HG03457 (cell line): ENCODE measurements at regions not wholly inside any gene's neighbourhood (a gene's known extent, or its start where the extent isn't known, plus 50 kb on each side); places are given as distances from the start of the nearest gene placed in this dataset.
"Not testable (repeated sequence)": the region's sequence is repeated elsewhere in the genome, so short reads cannot be mapped to it uniquely, and the experiment has no call there.

Experiments used
- ATAC-seq: cut with Tn5 transposase; IDR thresholded peaks from one replicate; pipeline ENCODE4 v1.9.1; 2021; ENCODE audit warnings: moderate number of reproducible peaks; ENCODE audit not compliant: unreplicated experiment

GRCh38 chr6:112639391-112639831 is 292.3 kb downstream of the RFPL4B start:
- no peak for ATAC-seq

DNA sequence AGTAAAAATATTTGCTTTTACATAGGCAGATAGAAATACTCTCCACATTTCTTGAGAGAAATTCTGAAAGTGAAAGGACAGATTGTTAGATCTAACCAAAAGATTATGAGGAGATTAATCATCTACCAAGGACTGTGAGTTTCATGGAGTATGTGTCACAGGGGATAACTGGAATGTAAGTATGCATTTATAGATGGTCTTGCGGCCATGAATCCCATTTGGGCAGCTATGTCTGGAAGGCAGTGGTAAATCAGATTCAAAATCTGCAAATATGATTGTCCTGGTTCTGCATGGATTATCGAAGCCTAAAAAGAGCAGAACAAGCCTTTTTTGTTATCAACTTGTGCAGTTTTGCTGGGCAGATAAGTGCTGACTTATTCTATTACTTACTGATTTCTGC is 293.8 kb downstream of the RFPL4B start:
- ATAC-seq, result no peak

GRCh38 chr6:112649853-112650252 is 302.7 kb downstream of the RFPL4B start:
- ATAC-seq, result no peak

GRCh38 chr6:112651239-112651638 is 304.1 kb downstream of the RFPL4B start:
- no peak for ATAC-seq

- ATAC-seq, result no peak
Observed at GRCh38 chr6:112659912-112660311, 312.8 kb downstream of the RFPL4B start.

DNA sequence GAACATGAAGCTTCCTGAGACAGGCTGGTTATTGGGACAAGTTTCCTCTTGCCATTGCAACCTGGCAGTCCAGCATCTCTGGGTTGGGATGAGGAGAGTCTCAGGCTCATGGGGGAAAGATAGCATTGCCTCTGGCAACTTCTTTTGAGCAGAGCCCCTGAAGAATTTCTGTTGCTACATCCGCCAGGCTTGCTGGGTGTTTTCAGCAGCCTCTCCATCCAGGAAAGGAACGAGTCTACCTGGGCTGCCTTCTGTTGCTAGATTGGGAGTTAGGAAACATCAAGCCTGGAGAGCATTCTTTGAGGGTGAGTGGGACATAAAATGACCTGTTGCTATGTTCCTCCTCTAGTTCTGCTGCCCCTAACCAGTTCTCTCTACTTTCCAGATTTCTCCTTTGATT is 313.5 kb downstream of the RFPL4B start:
- no peak for ATAC-seq

DNA sequence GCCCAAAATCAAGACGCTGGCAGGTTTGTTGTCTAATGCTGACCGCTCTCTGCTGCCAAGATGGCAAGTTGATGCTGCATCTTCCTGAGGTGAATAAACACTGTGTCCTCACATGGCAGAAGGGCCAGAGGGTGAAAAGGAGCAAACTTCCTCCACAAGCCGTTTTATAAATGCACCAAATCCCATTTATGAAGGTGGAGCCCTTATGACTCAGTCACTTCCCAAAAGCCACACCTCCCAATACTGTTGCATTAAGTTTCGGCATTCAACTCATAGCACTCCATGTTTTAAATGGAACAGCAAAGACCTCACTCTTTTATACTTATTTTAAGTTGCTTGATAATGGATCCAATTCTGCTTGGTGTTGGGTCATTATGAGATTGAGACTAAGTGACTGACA is 316.6 kb downstream of the RFPL4B start:
- no peak for ATAC-seq

DNA sequence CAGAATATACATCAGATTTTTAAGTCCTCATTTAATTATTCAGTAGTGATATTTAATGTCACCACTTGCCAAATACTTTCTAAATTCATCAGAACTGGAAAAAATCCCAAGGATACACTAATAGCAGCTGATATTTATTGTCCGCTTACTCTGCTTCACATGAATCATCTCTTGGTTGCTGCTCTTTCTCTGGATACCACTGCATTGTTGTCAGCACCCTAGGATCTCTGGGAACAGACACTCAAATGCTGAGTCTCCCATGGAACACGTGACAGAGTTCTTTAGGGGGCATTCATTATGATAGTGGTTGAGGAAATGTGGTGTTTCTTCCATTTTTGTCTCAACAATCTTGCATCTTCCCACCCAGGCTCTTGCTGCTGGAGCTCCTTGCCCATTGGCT is 318.0 kb downstream of the RFPL4B start:
- ATAC-seq, result no peak

GRCh38 chr6:112665815-112666214 is 318.7 kb downstream of the RFPL4B start:
- no peak for ATAC-seq

GRCh38 chr6:112667427-112667826 is 320.3 kb downstream of the RFPL4B start:
- no peak for ATAC-seq

DNA sequence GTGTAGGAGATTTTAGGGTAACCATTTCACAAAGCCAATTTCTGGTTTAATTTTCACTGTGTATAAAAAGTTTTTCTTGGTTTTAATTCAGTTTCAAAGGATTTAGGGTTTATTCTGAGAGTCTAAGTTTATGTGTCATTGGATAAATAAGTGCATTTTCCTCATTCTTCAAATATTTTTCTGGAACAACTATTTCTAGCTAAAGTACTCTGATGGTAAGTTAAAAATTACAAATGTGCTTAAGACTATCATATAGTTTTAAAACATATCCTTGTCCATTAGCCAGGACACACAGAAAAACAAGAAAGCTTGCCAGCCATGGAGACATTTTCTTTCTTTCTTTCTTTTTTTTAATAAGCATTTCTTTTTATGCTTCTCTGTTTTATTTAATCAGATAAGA is 333.0 kb downstream of the RFPL4B start:
- ATAC-seq, result no peak

DNA sequence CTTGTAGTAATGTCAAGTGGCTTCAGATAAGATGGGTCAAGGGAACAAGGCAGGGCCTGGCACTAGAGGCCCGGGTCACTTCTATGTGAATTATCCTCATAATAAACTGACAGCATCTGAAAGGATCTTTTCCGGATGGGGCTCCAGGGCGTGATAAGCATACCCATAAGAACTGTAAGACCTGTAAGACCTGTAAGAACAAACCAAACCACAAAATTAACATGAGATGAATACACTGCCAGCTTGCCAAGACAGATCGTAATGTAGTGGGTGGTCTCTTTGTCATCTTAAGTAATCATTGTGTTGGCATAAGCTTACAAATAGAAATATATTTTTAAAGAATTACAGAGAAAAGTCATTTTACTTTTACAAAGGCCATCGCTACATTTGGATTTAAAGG is 334.9 kb downstream of the RFPL4B start:
- no peak for ATAC-seq

DNA sequence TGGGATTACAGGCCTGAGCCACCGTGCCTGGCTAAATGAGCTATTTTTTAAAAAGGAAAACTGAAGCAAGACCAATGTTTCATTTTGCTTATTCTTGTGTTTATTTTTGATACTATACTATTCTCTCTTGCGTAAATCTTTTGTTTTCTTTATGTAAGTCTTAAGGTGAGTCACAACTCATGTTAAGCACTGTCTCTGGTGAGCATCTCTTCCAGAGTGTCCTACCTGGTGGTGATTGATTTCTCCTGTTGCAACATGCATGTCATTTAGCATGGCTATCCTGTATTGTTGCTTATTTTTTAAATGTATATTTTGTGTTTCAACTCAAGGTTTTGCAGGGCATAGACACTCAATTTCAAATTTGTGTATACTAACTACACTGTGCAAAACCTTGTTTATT is 336.0 kb downstream of the RFPL4B start:
- no peak for ATAC-seq

- no peak for ATAC-seq
Observed at GRCh38 chr6:112683926-112684325, 336.8 kb downstream of the RFPL4B start.

DNA sequence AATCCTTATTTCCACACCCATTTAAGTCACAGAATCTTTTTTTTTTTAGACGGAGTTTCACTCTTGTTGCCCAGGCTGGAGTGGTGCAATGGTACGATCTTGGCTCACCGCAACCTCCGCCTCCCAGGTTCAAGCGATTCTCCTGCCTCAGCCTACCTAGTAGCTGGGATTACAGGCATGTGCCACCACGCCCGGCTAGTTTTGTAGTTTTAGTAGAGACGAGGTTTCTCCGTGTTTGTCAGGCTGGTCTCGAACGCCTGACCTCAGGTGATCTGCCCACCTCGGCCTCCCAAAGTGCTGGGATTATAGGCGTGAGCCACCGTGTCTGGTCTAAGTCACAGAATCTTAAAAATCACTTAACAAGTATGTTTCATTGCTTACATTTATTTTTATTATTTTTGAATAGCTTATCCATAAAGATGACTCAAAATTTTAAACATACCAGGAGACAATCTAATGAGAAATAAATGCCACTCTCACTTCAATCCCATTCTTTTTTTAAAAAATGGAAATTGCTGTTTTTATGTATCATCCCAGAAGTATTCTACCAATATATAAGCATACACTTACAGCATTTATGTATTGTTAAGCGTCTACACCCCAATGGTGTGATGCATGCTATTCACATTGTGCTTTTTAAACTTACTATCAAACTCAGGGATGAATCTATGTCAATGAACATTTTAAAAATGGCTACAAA is 338.5 kb downstream of the RFPL4B start:
- ATAC-seq, result not testable (repeated sequence)

DNA sequence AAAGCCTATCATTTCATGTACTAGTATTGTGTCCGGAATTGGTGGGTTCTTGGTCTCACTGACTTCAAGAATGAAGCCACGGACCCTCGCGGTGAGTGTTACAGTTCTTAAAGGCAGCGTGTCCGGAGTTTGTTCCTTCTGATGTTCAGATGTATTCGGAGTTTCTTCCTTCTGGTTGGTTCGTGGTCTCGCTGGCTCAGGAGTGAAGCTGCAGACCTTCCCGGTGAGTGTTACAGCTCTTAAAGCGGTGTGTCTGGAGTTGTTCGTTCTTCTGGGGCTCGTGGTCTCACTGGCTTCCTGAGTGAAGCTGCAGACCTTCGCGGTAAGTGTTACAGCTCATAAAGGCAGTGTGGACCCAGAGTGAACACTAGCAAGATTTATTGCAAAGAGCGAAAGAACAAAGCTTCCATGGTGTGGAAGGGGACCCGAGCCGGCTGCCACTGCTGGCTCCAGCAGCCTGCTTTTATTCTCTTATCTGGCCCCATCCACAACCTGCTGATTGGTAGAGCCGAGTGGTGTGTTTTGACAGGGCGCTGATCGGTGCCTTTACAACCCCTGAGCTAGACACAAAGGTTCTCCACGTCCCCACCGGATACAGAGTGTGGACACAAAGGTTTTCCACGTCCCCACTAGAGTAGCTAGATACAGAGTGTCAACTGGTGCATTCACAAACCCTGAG is 341.5 kb downstream of the RFPL4B start:
- not testable (repeated sequence) for ATAC-seq

DNA sequence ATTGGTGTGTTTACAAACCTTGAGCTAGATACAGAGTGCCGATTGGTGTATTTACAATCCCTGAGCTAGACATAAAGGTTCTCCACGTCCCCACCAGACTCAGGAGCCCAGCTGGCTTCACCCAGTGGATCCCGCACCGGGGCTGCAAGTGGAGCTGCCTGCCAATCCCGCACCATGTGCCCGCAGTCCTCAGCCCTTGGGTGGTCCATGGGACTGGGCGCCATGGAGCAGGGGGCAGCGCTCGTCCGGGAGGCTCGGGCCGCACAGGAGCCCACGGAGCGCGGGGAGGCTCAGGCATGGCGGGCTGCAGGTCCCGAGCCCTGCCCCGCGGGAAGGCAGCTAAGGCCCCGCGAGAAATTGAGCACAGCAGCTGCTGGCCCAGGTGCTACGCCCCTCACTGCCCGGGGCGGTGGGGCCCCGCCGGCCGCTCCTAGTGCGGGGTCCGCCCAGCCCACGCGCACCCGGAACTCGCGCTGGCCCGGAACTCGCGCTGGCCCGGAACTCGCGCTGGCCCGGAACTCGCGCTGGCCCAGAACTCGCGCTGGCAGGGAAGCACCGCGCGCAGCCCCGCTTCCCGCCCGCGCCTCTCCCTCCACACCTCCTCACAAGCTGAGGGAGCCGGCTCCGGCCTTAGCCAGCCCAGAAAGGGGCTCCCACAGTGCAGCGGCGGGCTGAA is 342.2 kb downstream of the RFPL4B start:
- ATAC-seq, result not testable (repeated sequence)

DNA sequence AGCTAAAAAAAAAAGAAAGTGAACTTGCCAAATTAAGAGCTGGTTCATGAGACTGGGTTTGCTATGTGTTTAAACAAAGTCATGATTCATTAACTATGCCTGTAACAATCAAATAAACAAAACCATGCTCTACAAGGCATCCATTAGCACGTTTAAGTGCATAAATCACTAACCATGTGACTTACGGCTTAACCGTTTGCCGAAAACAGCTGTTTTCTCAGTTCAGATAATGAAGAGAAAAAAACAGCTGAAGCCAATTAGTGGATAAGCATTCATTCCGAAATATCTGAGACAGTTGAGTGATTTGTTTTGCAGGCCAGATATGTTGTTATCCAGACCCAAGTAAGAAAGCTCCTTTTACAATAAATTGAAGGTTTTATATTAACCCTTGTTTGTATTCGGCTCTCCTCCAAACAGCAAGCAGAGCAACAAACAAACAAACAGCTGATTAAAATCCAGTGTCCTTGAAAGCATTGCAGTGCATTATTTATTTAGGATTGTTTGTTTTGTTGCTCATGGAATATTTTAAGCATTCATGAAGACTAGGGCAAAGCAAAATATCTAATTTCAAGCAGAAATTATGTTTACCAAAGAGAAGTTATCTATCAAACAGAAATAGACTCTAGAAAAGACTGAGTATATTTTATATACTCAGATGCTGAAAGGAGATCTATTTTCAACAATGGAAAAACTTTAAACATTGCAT is 343.5 kb downstream of the RFPL4B start:
- no peak for ATAC-seq

DNA sequence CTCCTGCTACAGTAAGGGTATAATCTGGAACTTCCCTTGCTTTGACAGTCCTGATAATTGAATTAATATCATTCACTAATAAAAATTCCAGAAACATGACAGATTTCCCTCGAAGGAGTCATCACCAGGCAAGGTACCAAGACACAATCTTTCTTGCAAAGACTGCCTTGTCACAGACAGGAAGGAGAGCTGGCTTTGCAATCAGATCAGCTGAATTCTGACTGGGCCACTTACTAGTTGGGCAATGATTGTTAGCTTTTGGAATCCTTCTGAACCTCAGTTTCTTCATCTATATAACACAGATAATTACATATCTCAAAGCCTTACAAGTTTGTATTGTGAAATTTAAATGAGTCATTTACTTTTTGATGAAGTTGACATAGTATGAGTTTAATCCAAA is 344.2 kb downstream of the RFPL4B start:
- no peak for ATAC-seq

DNA sequence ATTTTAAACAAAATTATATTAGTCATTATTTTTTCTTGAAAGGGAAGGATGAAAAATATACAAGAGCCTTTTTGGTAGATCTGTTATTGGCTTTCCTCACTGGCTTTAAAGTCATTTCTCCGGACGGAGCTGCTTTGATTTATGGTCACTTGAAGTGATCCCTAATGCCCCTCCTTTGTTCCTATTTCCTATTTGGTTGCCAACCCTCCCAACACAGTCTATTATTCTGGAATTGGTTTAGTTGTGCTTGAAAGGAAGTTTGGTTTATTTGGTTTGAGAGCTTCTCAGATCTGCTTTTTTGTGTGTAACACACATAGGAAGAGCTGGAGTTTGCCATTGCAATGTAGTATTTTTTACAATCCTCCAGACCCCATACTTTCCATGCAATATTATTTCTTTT is 347.9 kb downstream of the RFPL4B start:
- no peak for ATAC-seq

GRCh38 chr6:112697265-112697664 is 350.1 kb downstream of the RFPL4B start:
- no peak for ATAC-seq
